Neural cell (in vitro differentiated cells): ENCODE measurements at regions not wholly inside any gene's neighbourhood (a gene's known extent, or its start where the extent isn't known, plus 50 kb on each side); places are given as distances from the start of the nearest gene placed in this dataset.

Experiments used
- H2AFZ ChIP-seq: fragments of 200-600, 300-800 bp; sonication (generic), shearing (Covaris generic); 2 replicates; pipeline ENCODE4 v1.6.0; 2014; ENCODE audit warnings: low read depth, mild to moderate bottlenecking, antibody characterized with exemption, low read length, moderate library complexity
- H3F3A ChIP-seq: fragments of 200-600 bp; shearing (Covaris generic); 2 replicates; pipeline ENCODE4 v1.6.1; 2016; ENCODE audit warnings: mild to moderate bottlenecking, moderate library complexity, mixed read lengths, antibody characterized with exemption, low read length; ENCODE audit not compliant: insufficient read depth, poor library complexity, severe bottlenecking
- H3K27ac ChIP-seq: fragments of 200-600, 300-800 bp; sonication (generic), shearing (Covaris generic); 2 replicates; pipeline ENCODE4 v1.5.1; 2014; ENCODE audit warnings: mild to moderate bottlenecking, low read length, moderate library complexity
- H3K27me3 ChIP-seq: fragments of 300-800, 200-600 bp; sonication (generic), shearing (Covaris generic); 2 replicates; pipeline ENCODE4 v1.6.0; 2014; ENCODE audit warnings: mild to moderate bottlenecking, low read depth, low read length, moderate library complexity; ENCODE audit not compliant: insufficient read depth
- H3K36me3 ChIP-seq: fragments of 300-800, 200-600 bp; sonication (generic), shearing (Covaris generic); 2 replicates; pipeline ENCODE4 v1.5.1; 2014; ENCODE audit warnings: mild to moderate bottlenecking, antibody characterized with exemption, low read length, moderate library complexity; ENCODE audit not compliant: insufficient read depth
- H3K4me2 ChIP-seq: fragments of 300-800, 200-600 bp; sonication (generic), shearing (Covaris generic); 2 replicates; pipeline ENCODE4 v1.6.0; 2014; ENCODE audit warnings: mild to moderate bottlenecking, low read length
- H3K4me3 ChIP-seq: fragments of 300-800, 200-600 bp; sonication (generic), shearing (Covaris generic); 2 replicates; pipeline ENCODE4 v1.5.1; 2014; ENCODE audit warnings: mild to moderate bottlenecking, low read length, moderate library complexity
- H3K79me2 ChIP-seq: fragments of 200-600 bp; shearing (Covaris generic); replicated peaks from 2 replicates; pipeline ENCODE4 v1.6.0; 2014; ENCODE audit warnings: mild to moderate bottlenecking, low read length, moderate library complexity; ENCODE audit not compliant: insufficient read depth
- H3K9ac ChIP-seq: fragments of 300-800, 200-600 bp; sonication (generic), shearing (Covaris generic); 2 replicates; pipeline ENCODE4 v1.6.1; 2016; ENCODE audit warnings: mild to moderate bottlenecking, low read length, mixed read lengths
- H3K9me2 ChIP-seq: fragments of 200-600 bp; shearing (Covaris generic); 2 replicates; pipeline ENCODE4 v1.6.1; 2016; ENCODE audit warnings: mild to moderate bottlenecking, low read length, mixed read lengths; ENCODE audit not compliant: insufficient read depth
- H3K9me3 ChIP-seq: fragments of 200-600, 300-800 bp; sonication (generic), shearing (Covaris generic); 2 replicates; pipeline ENCODE4 v1.6.1; 2016; ENCODE audit warnings: mild to moderate bottlenecking, mixed run types, low read length, moderate library complexity, mixed read lengths
- H4K20me1 ChIP-seq: fragments of 200-600 bp; shearing (Covaris generic); 2 replicates; pipeline ENCODE4 v1.6.1; 2016; ENCODE audit warnings: mild to moderate bottlenecking, mixed run types; ENCODE audit not compliant: insufficient read depth
- CTCF ChIP-seq: fragments of 450-650 bp; IDR thresholded peaks from 2 replicates; pipeline ENCODE4 v1.5.1; 2014; ENCODE audit warnings: antibody characterized with exemption, mild to moderate bottlenecking, moderate library complexity; ENCODE audit not compliant: poor library complexity, severe bottlenecking
- EP300 ChIP-seq: fragments of 450-650 bp; conservative IDR thresholded peaks from 2 replicates; pipeline ENCODE4 v1.6.1; 2014; ENCODE audit warnings: antibody characterized with exemption, mild to moderate bottlenecking, moderate library complexity; ENCODE audit not compliant: poor library complexity, severe bottlenecking
- EZH2 ChIP-seq: fragments of 200-600, 300-800 bp; shearing (Covaris generic), sonication (generic); IDR thresholded peaks from 2 replicates; pipeline ENCODE4 v1.6.1; 2014; ENCODE audit warnings: antibody characterized with exemption, low read length, borderline replicate concordance, mild to moderate bottlenecking; ENCODE audit not compliant: insufficient read depth, poor library complexity, severe bottlenecking
- MXI1 ChIP-seq: fragments of 450-650 bp; conservative IDR thresholded peaks from 2 replicates; pipeline ENCODE4 v1.6.1; 2014; ENCODE audit warnings: antibody characterized with exemption, mild to moderate bottlenecking; ENCODE audit not compliant: poor library complexity, severe bottlenecking
- POLR2AphosphoS5 ChIP-seq: IDR thresholded peaks from 2 replicates; pipeline ENCODE4 v1.6.1; 2012
- RAD21 ChIP-seq: fragments of 450-650 bp; conservative IDR thresholded peaks from 2 replicates; pipeline ENCODE4 v1.6.1; 2014; ENCODE audit warnings: antibody characterized with exemption, mild to moderate bottlenecking, moderate library complexity
- REST ChIP-seq: IDR thresholded peaks from 2 replicates; pipeline ENCODE4 v1.6.1; 2012; ENCODE audit warnings: borderline replicate concordance
- SMC3 ChIP-seq: fragments of 450-650 bp; conservative IDR thresholded peaks from 2 replicates; pipeline ENCODE4 v1.6.1; 2014; ENCODE audit warnings: antibody characterized with exemption, mild to moderate bottlenecking, moderate library complexity; ENCODE audit not compliant: poor library complexity
- TAF1 ChIP-seq: IDR thresholded peaks from 2 replicates; pipeline ENCODE4 v1.6.1; 2012; ENCODE audit warnings: low read depth

- TF ChIP-seq CTCF (no peak), SMC3 (no peak), RAD21 (no peak), TAF1 (no peak), EZH2 (no peak), MXI1 (no peak)
- H3K36me3 ChIP-seq, result no peaks in the 10 kb centered on the region
- H3K9ac ChIP-seq, result no peak overlapping the region
- no peaks in the 10 kb centered on the region for H3K27me3 ChIP-seq
- no peaks in the 10 kb centered on the region for H3K79me2 ChIP-seq
- H2AFZ ChIP-seq, result no peak overlapping the region
- no peak overlapping the region for H3K27ac ChIP-seq
- no peaks in the 10 kb centered on the region for H4K20me1 ChIP-seq
- no peaks in the 10 kb centered on the region for H3K9me3 ChIP-seq
- H3K9me2 ChIP-seq, result no peaks in the 10 kb centered on the region
- H3K4me2 ChIP-seq, result no peak overlapping the region
- no peaks in the 10 kb centered on the region for H3F3A ChIP-seq
- H3K4me3 ChIP-seq, result no peak overlapping the region
Measured at GRCh38 chr12:105856048-105856405, 282.7 kb downstream of the NUAK1 start.

GRCh38 chr12:105858981-105859710, 279.6 kb downstream of the NUAK1 start:
- H3F3A ChIP-seq, result no peaks in the 10 kb centered on the region
- no peaks in the 10 kb centered on the region for H3K79me2 ChIP-seq
- H3K27me3 ChIP-seq, result no peaks in the 10 kb centered on the region
- no peak overlapping the region for H2AFZ ChIP-seq
- H3K4me3 ChIP-seq, result no peak overlapping the region
- TF ChIP-seq RAD21 (no peak), EZH2 (no peak)
- no peaks in the 10 kb centered on the region for H3K36me3 ChIP-seq
- H3K4me2 ChIP-seq, result no peak overlapping the region
- no peaks in the 10 kb centered on the region for H3K9me2 ChIP-seq
- no peaks in the 10 kb centered on the region for H3K9me3 ChIP-seq
- no peak overlapping the region for H3K9ac ChIP-seq
- H3K27ac ChIP-seq, result no peak overlapping the region
- no peaks in the 10 kb centered on the region for H4K20me1 ChIP-seq

GRCh38 chr12:105860561-105861207, 278.1 kb downstream of the NUAK1 start:
- Histone ChIP-seq H3K79me2 (no peaks in the 10 kb centered on the region), H4K20me1 (no peaks in the 10 kb centered on the region), H3K27me3 (no peaks in the 10 kb centered on the region), H3K36me3 (no peaks in the 10 kb centered on the region), H3K9ac (no peak overlapping the region), H3K27ac (no peak overlapping the region), H3F3A (no peaks in the 10 kb centered on the region), H3K9me2 (no peaks in the 10 kb centered on the region), H3K4me2 (no peak overlapping the region), H2AFZ (no peak overlapping the region), H3K9me3 (no peaks in the 10 kb centered on the region), H3K4me3 (no peak overlapping the region)
- TF ChIP-seq EP300 (no peak), POLR2AphosphoS5 (no peak), REST (no peak), CTCF (no peak)
